ENCODE measurements at regions not wholly inside any gene's neighbourhood (a gene's known extent, or its start where the extent isn't known, plus 50 kb on each side); places are given as distances from the start of the nearest gene placed in this dataset.
"Not testable (repeated sequence)": the region's sequence is repeated elsewhere in the genome, so short reads cannot be mapped to it uniquely, and the experiment has no call there.

DNA sequence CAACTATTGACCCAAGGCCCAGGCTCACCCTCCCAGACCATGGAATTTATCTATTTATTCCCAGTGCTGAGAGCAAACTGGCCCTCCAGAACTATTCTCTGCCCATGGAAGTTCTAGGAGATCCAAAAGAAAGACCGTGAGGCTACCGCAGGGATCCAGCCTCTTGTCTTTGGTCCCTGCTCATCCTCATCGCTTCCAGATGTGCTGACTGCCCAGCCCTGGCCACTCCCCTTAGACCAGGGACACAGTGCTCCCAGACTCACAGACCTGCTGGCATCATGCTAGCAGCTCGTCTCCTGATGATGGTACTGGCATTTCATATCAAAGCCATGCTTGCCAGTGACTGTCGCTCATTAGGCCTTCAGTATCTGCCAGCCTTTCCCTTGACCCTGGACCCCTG lies 405.7 kb upstream of the PPP2R3A start:
- DNase-seq: no peak

DNA sequence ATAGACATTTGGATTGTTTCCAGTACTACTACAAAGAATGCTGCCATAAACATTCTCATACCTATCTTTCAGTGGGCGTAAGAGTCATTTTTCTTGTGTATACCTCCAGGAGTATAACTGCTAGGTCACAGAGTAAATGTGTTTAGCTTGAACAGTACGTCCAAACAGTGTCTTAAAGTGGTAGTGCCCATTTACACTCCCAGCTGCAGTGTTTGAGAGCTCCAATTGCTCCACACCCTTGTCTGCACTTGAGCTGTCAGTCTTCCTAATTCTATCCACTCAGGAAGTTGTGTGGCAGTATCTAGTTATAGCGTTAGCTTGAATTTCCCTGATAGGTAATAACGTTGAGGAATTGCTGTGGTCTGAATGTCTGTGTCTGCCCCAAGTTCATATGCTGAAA lies 404.7 kb upstream of the PPP2R3A start:
- no peak for DNase-seq

DNA sequence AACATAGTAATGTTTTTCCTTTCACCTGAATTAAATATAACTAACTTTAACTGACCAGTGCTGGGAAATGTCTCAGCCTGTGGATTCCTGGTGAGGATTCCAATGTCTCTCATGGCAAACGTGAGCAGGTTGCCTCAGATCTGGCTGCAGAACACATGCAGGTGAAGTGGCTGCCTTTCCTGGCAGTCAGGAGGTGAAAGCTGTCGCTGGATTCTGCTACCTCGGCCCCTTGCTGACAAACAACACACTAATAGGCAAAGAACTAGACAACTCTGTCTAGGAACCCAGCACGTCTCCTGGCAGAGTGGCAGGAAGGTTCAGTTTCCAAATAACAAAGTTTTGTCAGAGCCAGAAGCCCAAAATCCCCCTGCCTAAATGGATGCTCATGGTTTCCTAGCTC lies 400.8 kb upstream of the PPP2R3A start:
- no peak for DNase-seq

DNA sequence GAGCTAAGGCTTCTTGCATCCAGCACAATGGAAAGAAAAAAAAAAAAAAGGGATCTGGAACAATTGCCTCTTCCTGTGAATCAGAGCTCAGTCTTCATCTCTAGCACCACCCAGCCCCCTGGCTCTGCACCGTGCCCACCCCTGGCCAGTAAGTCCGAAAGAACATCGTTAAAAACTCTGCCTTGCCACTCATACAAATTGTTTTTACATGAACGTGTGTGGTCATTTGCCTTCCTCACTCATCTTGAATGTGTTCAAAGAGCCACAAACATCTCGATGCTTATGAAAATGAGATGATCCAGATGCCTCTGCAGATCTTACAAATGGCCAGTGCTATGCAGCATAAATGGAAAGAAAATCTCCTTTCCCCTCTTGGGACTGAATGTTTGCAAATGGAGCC lies 400.0 kb upstream of the PPP2R3A start:
- no peak for DNase-seq

DNA sequence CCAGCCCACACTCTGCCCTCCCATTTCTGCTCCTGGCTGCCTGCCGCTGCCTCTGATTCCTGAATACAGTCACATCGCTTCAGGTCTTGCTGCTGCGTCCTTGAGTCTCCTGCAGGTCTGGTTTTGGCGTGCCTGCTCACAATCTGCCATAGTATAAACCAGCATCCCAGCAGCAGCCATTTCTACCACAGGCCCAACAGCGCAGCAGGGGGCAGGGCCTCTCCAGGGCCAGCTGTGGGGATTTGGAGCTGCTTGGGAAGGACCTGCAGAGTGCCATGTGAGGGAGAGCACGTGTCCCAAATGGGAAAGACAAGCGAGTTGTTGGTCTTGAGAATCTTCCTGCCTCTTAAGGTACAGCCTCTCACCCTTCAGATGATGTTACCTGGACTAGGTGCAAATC lies 398.3 kb upstream of the PPP2R3A start:
- no peak for DNase-seq

DNA sequence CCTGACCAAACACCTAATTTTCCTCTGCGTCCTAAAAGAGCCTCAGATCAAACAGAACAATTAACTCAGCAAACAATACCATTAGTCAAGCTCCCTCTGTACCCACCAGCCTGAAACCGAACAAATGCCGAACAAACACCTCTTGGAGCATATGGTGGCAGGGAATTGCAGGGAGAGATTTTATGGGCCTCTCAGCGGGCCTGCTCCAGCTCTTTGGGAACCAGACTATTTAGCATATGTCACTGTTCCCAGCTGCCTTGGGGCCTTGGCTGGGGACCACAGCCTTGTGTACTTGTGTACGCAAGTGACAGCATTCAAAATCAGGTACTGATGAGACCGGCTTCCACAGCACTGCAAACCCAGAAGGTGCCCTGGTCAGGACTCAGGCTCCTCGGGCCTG lies 388.8 kb upstream of the PPP2R3A start:
- DNase-seq: no peak

DNA sequence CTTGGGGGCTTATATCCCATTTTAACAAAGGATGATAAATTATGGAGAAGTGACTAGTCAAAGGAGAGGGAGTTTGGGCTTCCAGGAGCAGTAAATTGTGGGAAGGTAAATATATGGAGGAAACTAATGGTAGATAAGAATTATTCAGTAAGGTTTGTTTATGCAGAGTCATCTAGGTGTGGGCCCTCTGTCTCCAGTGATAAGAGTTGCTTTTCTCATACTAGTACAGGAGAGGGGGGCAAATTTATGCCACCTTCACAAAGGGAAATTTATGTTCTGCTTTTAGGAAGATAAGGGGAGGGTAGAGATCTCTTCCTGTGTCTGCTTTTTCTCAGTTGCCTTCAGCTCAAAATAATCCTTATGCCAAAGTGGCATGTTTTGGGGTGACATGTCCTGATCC lies 383.7 kb upstream of the PPP2R3A start:
- no peak for DNase-seq

DNA sequence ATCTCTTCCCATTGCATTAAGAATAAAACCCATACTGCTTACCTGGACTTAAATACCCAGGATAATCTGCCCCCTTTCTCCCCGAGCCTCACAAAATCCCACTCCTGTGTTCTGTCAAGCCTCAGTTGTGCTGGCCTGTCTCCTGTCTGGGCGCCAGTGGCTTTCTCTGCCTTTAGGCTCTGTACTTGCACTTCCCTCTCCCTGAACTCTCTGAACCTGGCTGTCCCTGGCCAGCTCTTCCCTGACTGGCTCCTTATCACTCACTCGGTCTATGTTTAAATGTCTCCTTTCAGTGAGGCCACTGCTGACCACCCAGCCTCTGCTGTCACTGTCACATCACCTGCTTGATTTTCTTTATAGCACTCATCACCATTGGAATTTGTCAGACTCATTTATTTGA lies 382.7 kb upstream of the PPP2R3A start:
- no peak for DNase-seq

DNA sequence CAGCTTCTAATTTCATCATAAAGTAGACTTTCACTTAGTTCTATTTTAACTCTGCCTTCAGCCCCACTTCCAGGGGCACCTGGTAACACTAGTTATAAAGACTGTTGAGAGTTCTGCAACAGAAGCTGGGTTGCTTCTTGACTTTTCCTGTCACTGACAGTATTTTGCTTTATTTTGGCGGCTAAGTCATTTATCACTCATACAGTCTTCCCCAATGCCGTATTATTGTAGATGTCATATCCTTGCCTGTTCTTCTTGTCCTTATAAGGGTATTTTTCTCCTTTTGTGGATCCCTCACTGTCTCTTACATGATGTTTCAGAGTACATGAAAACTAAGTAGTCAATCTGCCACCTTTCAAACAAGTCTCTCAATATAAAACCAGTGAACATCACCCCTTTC lies 369.0 kb upstream of the PPP2R3A start:
- DNase-seq: no peak

DNA sequence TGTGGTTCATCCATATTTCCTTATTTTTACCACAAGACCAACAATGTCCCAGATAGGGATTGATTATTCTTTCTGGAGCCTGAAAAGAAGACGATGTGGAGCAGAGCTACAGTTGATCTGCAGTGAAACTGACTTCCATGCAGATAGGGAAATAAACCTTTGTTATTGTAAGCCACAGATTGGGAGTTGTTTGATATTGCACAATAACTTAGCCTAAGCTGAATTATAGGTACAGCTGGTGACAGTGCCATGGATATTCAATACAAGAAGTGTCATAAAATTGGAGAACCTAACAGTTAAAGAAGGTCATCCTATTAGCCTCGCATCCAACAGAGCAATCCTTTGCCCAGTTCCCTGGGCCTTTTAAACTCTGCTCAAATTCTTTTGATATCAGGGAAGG lies 367.7 kb upstream of the PPP2R3A start:
- no peak for DNase-seq

DNA sequence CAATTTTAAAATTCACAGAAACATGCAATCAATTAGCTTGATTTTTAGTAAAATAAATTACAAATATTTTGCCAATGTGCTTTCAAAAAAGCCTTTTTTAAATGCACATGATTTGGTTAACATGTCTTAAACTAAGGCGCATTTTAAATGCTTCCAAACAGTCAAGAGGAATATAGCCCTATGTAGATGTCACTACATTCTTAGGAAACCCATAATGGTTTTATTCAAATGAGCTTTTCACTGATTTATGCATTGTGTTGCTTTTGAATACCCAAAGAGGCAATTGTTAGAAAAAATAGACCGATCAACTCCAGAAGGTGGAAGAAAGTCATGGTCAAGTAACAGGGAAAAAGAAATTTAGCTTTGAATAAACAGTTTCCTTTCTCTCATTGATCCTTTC lies 366.9 kb upstream of the PPP2R3A start:
- DNase-seq: no peak

DNA sequence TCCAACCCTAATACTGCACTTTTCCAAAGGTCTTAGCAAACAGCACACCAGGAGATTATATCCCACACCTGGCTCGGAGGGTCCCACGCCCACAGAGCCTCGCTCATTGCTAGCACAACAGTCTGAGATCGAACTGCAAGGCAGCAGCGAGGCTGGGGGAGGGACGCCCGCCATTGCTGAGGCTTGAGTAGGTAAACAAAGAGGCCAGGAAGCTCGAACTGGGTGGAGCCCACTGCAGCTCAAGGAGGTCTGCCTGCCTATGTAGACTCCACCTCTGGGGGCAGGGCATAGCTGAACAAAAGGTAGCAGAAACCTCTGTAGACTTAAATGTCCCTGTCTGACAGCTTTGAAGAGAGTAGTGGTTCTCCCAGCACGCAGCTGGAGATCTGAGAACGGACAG lies 361.0 kb upstream of the PPP2R3A start:
- not testable (repeated sequence) for DNase-seq

DNA sequence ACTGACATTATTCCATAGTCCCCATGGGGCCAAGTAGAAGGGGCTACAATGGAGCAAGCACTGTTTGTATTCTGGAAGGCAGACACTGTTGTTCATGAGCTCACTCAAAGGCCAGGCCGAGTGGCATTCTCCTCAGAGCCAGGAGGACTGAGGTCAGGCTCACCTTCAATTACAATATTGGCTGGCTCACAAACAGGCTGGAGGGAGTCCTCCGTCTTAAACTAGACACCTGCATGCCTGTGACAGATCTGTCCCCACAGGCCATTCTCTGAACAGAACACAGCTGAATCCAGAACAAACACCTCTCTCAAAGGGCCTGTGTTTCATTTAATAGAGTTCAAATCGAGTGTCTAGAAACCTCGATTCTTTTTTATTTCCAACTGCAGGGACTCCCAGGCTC lies 347.4 kb upstream of the PPP2R3A start:
- no peak for DNase-seq

DNA sequence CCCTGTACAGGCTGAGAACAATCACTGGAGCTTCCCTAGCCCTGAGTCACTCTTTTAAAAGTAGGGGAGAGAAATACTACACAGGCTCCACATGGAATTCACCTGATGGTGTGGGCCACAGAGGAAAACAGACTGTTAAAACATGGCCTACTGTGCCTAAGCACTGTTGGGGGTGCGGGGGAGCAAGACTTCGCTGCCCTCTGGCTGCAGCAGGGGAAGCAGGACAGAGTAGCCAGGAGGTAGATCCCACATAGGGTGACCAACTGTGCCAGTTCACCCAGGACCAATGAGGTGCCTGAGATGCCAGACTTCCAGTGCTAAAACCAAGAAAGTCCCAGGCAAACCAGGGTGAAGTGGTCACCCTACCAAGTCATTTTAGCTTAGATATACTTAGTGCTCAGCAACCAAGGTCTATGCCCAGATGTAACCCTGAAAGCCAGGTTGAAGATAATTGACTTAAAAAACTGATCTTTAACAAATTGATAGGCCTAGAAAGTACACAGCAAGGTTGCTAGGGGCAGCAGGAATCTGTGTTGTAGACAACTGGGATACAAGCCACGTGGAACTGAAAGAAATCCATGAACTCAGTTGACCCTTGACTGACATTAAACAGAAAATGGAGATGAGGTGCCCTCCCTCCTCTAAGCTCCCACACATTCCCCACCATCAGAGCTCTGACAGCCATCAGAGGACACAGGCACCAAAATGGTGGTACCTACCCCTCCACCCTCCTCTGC lies 344.2 kb upstream of the PPP2R3A start:
- no peak for DNase-seq

DNA sequence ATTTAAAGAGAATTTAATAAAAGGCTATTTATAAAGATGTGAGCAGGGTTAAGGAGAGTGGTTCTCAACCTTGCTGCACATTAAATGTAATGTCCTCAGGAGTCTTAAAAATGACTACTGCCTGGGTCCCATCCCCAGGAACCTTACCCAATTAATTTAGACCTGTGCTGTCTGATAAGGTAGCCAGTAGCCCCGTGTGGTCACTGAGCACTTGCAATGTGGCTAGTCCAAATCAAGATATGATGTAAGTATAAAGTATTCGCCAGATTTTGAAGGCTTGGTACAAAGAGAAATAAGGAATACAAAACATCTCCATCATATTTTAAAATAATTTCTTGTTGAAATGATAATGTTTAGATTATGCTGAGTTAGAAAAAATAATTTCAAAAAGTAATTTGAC lies 343.3 kb upstream of the PPP2R3A start:
- no peak for DNase-seq

DNA sequence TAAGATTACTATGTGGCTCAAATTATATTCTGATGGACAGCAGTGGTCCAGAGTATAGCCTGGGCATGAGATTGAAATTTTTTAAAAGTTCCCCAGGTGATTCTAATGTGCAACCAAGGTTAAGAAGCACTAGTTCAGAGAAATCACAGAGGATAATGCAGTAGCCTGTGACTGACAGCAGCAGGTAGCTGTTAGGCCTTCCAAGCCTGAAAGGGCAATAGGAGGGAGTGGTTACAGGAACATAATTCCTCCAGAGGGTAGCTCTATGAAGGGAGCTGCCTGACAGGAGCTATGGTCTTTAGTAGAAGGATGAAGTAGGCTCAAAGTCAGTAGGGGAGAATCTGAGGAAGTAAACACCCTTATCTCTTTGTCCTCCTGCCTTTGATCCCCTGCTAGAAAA lies 342.9 kb upstream of the PPP2R3A start:
- DNase-seq: no peak

DNA sequence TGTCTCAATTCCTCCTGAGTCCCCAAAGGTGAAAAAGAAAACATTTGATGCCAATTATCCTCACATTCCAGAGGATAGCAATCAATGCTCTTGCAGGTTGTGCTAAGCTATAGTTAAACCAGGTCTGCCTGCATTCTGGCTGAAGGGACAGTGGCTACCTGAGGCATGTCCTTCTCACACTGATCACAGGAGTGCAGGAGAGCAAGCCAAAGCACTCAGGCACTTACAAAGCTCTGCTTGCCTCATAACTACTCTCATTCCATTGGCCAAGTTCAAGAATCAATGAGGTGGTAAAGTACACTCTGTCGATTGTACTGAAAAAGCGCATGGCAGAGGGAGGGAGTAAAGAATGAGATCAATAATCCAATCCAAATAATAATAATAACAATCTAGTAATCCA lies 342.0 kb upstream of the PPP2R3A start:
- DNase-seq: no peak

DNA sequence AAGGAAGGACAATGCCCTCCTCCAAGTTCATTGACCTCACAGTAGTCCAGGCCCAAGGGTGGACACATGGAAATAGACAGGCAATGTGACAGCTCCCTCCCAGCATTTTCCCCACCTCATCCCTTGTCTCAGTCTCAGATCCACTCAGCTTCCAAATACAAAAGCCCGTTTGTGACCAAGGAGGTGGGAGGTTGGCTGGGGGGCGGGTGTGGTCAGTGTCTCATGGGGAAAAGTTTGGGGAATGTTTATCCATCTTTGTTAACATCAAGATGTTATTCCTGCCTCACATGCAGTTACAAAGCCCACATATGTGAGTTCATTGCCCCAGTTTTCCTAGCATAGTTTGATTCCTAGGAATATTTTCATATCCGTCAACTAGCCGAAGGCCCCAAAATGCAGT lies 338.5 kb upstream of the PPP2R3A start:
- DNase-seq: no peak

DNA sequence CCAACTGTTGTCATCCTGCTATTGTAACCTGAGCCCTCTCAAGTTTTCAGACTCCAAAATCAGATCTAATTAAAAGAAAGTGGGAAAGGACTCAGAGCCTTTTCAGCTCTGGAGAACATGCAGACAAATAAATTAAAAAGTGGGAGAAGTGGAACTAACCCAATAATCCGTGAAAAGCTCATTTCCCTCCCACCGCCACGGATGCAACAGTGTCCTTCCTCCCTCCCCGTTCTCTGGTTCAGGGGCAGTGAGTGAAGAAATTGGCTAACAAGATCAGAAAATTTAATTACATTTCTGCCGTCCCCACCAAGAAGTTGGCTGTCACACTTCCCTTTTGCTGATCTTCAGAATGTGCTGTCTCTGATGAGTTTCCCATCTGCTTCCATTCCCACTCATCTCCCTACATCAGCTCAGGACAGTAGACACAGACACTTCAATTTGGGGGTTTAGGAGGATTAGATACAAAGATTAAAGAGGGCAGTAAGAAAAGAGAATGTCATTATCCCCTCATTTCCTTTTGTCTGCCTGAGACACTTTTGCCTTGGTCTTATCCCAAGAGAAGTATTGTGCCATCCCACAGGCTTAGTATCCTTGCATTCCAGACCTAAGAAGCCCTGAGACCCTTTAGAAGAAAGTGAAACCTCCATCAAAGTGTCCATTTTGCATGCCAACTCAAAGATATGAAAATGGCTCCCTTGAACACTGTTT lies 335.7 kb upstream of the PPP2R3A start:
- DNase-seq: no peak

DNA sequence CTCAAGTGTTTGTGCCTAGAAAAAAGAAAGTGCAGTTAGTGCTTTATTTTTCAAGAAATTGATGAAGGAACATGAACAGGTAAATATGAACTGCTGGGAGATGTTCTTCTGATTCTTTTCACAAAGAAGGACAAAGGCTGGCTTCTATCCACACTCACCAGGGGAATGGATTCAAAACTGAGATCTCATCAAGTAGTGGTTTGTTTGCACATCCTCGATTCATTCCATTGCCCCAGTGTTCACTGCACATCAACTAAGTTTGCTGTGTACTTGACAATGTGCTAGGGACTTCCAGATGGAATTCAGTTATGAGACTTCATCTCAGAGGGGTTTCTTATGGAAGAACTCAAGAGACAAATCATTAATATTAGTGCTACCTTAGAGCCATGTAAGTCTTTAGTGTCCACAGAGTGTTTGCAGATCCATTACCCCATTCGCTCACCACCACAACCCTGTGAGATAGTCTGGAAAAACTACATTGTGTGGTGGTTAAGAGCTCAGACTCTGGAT lies 332.9 kb upstream of the PPP2R3A start:
- DNase-seq: no peak

DNA sequence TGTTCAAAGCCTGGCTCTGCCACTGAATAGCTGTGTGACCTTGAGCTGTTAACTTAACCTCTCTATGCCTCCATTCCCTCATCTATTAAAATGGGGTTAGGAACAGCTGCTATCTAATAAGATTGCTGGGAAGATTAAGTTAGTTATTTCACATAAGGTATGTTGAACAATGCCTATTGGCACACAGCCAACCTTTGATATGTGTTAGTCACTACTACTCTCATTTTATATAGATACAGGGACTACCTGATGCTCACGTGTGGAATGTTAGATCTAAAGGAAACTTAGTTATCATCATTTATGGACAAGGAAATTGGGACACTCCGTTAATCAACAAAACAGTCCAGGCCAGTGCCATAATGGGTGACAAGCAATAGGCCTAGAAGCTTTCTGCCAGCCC lies 332.4 kb upstream of the PPP2R3A start:
- no peak for DNase-seq

DNA sequence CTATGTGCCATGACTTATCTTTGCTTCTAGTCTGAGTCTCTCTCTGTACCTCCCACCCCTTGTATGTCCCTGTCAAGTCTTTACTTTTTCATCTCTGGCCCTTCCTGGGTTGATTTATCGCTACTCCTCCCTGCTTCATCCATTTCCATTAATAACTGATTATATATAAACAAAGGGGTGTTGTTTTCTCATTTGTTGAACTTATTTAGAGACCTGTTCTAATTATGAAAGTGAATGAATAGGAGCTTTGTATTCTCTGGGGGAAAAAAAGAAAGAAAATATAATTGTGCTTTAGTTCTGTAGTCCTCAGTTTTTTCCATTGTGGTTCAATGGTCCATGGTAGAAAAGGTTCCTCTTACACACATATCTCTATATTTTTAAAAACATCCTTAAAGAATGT lies 328.9 kb upstream of the PPP2R3A start:
- no peak for DNase-seq

DNA sequence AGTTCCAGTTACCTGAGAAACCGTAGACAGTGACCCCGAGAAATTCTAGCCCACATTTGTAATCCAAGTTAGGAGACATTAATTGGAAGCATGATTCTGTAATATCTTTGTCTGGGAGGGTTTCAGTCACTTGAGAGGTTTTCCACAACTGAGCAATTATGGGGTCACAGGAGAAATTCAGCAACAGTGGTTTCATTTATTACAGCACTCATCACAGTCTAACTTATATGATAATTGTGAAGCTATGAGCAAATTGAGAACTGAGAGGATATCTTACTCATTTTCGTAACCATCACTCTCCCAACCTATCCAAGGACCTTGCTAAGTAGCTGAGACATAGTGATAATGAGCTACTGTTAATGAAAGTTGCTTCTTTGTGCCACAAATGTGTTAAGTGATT lies 328.5 kb upstream of the PPP2R3A start:
- no peak for DNase-seq

DNA sequence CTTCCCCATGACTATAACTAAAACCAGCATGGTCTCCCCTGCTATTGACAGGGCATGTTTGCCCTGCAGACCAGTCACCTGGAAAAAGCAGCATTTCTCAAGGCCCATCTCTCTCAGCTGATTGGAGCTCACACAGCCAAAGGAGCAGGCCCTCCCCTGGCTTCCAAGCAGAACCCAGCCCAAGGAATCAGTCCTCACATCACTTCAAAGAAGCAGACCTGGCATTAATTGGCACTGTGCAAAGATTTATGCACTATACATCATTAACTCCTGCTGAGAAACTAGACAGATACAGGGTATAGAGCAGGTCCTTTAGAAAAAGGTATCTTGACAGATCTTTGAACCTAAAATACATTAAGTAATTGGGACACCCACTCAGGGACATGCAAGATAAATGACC lies 323.8 kb upstream of the PPP2R3A start:
- no peak for DNase-seq

DNA sequence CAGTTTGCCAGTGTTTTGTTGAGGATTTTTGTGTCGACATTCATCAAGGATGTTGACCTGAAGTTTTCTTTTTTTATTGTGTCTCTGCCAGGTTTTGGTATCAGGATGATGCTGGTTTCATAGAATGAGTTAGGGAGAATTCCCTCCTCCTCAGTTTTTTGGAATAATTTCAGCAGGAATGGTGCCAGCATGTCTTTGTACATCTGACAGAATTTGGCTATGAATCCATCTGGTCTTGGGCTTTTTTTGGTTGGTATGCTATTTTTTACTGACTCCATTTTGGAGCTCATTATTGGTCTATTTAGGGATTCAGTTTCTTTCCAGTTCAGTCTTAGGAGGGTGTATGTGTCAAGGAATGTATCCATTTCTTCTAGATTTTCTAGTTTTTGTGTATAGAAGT lies 320.0 kb upstream of the PPP2R3A start:
- no peak for DNase-seq

Measured in activated CD8-positive, alpha-beta memory T cell treated with anti-CD3 and anti-CD28 coated beads, Interleukin-2, amount 50 U/mL, for 4 hours (primary cell).